Smooth muscle cell of the brain vasculature (primary cell): ENCODE measurements at regions not wholly inside any gene's neighbourhood (a gene's known extent, or its start where the extent isn't known, plus 50 kb on each side); places are given as distances from the start of the nearest gene placed in this dataset.
A peak's percentile ranks its signal among the peaks of the same experiment; 100 is the strongest.
"Not testable (repeated sequence)": the region's sequence is repeated elsewhere in the genome, so short reads cannot be mapped to it uniquely, and the experiment has no call there.

ENCODE experiments used
- DNase-seq: peaks from one replicate; pipeline ENCODE4 v3.0.0-alpha.2; 2012; ENCODE audit warnings: low read depth, low spot score

DNA sequence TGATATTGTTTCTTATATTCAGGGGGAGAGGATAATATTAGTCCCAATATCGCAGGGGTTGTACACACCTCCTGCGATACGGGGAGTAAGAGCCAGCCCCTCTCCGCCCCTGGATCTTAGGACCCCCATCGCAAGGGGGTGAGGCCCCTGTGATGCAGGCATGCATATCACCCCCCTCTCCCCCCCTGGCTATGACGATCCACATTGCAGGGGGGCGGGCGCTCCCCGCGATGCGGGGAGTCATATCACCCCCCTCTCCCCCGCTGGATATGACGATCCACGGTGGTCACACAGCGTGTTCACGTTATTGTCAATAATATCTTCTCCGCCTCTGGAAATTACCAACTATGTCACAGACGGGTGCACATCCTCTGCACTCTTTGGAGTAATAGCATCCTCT lies 420.7 kb downstream of the DIRAS2 start:
- not testable (repeated sequence) for DNase-seq

GRCh38 chr9:90226839-90227338 lies 415.7 kb downstream of the DIRAS2 start:
- DNase-seq, result peak; percentile 4

GRCh38 chr9:90233081-90233480 lies 409.5 kb downstream of the DIRAS2 start:
- DNase-seq, result not testable (repeated sequence)

- DNase-seq, result no peak
These were observed 402.1 kb downstream of the DIRAS2 start for GRCh38 chr9:90240541-90240940.

DNA sequence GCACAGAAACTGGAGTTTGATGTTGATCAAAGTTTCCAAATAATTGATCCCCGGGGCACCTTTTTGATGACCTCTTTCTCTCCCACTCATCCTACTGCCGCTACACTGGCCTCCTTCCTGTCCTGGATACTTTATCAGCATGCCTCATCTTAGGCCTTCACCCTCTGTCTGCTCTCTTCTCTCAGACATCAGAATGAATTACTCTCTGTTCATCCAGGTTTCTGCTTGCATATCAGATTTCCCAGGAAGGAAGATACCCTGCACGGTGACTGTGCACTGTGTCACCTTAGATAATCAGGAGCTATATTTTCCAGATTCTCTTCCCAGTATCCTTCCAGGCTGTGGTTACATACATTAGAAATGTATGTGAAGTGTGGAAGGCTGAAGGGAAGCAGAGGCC lies 397.0 kb downstream of the DIRAS2 start:
- no peak for DNase-seq

GRCh38 chr9:90249094-90249493 lies 393.5 kb downstream of the DIRAS2 start:
- DNase-seq, result no peak

DNA sequence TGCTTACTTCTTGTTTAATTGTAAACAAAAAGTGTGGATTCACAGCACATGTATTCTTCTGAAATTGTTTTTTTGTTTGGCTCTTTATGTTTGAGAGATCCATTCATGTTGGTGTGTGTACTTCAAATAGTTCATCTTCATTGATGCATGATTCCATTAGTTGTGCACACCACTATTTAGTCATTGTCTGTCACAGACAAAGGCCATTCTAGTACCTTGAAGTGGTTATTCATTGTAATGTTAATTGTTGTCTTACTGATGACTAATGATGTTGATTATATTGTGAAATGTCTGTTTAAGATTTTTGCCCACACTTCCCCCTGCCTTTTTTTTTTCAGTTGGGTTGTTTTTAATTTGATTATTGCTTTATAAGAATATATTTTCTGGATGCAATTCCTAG lies 391.3 kb downstream of the DIRAS2 start:
- no peak for DNase-seq

GRCh38 chr9:90256345-90256744 lies 386.3 kb downstream of the DIRAS2 start:
- DNase-seq, result no peak

DNA sequence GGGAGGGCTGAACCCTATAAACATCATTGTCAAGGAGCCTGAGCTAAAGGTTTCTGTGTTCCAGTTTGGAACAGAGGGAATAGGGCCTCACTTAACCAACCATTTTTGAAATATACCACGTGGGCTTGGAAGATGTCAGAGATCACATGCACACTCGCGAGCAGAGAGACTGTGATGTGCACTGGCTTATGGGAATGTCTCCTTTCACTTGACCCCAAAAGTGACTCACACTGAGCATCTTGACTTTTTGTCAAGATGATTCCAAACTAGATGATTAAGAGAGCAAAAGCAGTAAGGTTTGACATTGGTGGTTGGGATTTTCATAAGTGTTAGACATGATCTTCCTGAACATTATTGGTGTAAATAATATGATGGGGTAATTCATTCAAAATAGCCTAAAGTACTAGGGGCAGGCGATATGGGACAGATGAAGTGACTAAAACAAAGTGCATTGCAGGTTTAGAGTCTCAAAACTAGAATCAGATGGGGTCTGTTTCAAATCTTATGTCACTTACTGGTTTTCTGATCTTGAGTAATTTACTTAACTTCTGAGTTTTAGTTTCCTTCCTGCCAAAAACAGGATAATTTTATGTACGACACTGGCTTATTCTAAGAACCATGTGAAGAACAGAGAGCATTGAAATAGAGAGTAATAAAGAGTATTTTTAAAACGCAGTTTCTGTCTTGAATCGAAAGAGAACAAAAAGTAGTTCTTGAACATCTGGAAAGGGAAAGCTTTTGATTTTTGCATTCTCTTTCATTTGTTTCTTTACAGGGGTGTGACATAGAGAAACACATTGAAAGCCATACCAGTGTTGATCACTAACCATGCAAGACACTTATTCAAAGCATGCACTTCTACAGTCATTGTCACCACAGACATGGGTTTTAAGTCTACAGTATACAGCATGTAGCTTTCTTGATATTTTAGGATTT lies 383.0 kb downstream of the DIRAS2 start:
- no peak for DNase-seq

DNA sequence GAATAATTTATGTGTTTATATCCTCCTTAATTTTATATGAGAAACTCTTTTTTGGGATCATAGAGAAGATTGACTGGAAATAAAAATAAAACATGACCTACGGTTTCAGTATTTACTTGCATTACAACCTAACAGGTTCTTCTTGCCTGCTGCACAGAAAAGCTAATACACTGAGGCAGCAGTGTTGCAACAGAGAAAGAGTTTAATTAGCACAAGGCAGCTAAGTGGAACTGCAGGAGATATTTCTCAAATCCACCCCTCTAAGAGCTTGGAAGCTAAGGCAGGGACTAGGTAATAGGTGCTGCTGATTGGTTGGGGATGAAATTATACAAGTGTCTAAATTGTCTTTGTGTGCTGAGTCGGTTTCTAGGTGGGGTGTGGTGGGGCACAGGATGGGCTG lies 380.9 kb downstream of the DIRAS2 start:
- no peak for DNase-seq

GRCh38 chr9:90268613-90269012 lies 374.0 kb downstream of the DIRAS2 start:
- DNase-seq, result no peak

GRCh38 chr9:90271707-90272106 lies 370.9 kb downstream of the DIRAS2 start:
- no peak for DNase-seq

GRCh38 chr9:90274725-90275124 lies 367.9 kb downstream of the DIRAS2 start:
- DNase-seq, result no peak

DNA sequence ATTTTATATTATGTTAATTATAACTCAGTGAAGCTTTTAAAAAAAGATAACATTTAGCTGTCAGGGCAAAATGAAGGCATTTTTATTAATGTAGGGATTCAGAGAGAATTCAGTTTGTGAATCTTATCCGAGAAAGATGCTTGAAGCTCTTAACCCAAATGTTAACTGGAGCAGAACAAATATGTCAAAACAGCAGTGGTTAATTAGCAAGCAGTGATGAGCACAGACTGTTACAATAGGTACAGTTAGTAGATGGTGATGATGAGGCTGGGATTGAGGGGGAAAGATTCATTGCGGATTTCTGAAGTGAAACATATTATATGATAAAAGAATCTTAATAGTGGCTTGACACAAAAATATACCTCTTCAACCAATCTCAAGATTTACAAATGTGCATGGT lies 356.7 kb downstream of the DIRAS2 start:
- no peak for DNase-seq

DNA sequence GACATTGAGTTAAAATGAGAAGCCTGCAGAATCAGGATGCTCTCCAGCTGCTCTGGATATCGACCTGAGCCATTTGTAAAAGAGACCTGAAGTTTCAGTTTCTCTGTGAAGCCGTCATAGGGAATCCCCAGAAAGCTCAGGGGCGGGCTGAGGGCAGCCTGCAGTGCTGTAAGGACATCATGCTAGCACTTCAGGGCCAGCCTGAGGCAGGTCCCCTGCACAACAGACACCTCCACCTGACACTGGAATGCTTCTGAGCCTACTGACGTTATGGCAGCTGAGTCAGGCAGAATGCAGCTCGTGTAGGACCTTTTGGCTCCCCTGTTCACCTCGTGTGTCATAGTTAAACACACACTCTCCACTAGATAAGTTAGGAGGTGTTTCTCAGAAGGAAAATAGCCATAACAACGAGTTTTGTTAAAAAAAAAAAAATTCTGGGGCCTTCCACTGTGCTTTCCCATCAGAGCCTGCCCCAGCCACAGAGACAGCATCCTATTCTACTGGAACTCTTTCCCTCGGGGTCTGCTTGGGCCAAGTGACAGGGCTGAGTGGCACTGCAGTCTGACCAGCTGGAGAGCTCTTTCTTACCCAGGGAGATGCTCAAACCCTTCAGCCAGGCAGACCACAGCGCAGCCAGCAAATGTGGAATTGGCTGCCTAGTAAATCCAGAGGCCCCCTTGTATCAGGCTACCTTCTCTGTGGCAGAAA lies 354.9 kb downstream of the DIRAS2 start:
- DNase-seq, result no peak

DNA sequence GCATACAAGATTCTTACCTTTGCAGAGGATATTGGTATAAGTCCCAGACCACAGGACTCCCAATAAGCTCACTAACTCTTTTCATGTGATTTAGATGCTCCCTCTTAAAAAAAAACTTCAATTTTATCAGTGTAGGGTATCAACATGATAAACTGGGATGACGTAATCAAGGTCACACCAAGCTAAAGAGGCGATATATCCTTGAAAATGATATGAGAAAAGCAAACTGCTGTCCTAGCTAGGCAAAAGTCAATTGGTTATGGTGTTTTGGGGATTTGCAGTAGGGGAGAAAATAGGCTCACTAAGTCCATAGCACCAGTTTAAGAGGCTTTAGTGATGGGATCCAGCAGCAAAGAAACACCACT lies 354.4 kb downstream of the DIRAS2 start:
- DNase-seq, result no peak

DNA sequence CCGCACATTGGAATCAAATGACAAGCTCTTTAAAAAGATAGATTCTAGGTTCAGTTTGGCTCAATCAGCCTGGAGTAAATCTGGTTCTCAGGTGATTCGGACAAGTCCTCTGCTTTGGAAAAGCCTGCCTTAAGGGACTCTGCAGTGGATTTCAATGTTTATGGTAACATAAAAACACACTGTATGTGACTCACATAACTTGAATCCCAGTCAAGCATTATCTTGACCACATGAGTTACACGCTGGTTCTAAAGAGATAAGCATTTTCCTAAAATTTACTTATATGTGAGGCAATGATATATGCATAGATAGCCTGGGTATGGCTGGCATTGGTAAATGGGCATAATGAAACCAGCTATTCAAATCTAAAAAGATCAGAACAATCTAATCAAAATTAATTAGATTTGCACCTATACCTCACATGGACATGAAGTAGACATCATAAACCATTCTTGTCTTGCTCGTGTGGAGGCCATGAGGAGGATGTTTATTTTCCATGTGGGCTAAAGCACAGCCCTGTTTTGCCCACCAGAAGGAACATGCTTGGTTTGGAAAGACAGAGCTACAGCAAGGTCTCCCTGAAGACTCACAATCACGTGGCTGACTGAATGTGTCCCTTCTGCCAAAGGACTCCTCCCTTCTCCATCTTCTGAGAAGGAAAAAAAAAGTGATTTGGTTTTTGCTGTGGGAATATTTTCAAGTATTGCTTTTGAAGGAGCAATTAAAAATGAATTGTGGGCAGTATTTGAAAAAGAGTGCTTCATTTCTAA lies 351.7 kb downstream of the DIRAS2 start:
- DNase-seq, result no peak

- DNase-seq, result no peak
These were observed 346.1 kb downstream of the DIRAS2 start for GRCh38 chr9:90296539-90296938.

GRCh38 chr9:90299968-90300367 lies 342.7 kb downstream of the DIRAS2 start:
- no peak for DNase-seq

DNA sequence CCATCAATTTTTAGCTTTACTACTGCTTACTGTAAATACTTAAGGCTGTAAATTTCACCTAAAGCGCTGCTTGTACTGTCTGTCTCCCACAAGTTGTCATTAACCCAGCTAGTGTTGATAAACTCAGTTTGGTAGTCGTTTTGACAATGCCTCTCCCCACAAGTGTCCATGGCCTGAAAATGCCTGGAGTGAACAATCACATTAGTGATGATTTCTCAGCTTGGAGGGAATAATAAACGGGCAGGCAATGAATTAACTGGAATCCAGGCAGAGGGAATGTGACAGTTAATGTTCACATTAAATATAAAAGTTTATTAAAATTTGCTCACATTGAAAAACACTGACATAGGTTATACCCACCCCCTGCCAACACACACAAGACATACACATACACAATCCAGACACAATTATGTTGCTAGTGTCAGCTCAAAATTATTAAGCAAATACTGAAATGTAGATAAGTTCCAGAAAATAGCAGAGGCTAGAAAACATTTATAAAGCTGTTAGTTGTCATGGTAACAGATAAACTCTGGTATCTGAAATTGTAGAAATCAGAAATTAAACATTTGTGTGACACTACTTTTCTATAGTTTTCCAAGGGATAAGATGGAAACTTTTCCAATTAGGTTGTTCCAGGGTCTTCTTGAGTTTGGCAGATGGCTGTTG lies 341.9 kb downstream of the DIRAS2 start:
- no peak for DNase-seq

GRCh38 chr9:90301277-90301653 lies 341.4 kb downstream of the DIRAS2 start:
- DNase-seq, result peak; percentile 89

GRCh38 chr9:90303655-90304054 lies 339.0 kb downstream of the DIRAS2 start:
- no peak for DNase-seq
